ENCODE measurements at regions not wholly inside any gene's neighbourhood (a gene's known extent, or its start where the extent isn't known, plus 50 kb on each side); places are given as distances from the start of the nearest gene placed in this dataset.

DNA sequence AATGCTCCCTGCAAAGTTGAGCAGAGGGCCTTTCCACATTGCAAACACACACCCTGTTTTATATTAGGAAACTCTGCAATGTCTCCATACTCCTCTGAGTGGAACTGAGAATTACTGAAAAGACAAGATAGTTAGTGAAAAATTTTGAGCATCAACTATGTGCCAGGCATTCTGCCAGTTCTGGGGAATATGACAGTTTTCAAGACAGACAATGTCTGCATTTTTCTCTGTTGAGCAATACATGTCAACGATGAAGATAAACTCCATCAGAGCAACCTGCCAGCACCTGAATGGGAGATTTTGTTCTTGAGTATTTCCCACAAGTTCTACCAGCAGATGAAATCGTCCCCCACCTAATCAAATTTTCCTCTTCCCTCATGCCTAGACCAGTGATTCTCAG, 203.4 kb upstream of the BMPER start:
- DNase-seq: no peak

DNA sequence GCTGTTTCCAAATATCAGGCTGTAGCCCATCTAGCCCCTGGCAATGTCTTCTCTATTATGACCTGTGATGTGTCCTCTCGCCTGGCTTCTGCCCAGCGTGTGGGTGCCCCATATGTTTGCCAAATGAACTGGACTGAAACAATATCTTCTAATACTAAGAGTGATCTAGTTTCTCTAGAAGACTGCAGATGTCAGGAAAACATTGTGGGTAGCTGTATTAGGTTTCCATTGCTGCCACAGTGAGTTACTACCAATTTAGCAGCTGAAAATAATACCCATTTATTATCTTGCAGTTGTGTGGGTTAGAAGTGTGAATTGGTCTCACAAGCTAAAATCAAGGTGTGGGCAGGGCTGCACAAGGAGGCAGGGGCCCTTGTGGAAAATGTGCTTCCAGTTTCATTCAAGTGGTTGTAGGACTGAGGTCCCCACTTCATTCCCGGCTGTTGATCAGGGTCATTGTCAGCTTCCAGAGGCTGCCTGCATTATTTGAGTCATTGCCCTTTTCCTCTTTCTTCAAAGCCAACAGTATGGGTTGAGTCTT, 202.8 kb upstream of the BMPER start:
- DNase-seq: no peak

DNA sequence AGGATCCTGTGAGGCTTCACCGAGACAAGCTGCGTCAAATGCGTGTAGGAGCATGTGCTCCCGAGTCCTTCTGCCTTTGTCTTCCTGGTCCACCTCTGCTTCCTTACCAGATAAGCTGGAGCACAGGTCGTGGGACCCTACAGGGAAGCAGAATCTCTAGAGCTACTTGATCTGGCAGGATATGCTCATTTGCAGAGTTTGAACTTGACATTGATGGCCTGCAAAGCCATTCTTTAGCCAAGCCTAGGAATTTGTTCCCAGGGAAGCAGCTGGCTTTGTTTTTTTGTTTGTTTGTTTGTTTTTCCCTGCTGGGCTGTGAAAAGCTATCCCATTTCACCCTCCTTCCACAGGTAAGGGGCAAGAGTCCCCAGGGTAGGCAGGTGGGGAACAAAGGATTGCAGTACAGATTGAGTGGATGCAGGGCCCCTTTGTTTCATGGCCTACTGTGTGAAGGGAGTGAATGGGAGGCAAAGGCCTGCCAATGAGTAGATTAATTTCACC, 200.0 kb upstream of the BMPER start:
- DNase-seq: no peak

DNA sequence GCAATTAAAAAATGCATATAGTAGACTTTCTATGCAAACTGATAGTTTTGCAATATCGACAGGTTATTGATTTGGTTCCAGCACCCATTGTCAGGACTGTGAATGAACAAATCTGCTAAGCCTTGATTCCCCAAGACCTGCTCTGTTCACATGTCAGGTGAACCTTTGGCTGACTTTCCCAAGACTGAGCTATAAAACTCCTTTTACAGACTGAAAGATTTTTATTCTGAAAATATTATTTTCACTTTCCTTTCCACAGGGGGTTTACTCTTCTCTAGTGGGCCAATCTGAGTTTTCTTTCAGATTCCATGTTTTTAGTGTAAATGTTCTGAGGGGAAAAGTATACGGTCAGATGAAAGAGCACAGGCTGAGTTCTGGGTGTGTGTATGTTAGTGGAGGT, 199.2 kb upstream of the BMPER start:
- DNase-seq: no peak

DNA sequence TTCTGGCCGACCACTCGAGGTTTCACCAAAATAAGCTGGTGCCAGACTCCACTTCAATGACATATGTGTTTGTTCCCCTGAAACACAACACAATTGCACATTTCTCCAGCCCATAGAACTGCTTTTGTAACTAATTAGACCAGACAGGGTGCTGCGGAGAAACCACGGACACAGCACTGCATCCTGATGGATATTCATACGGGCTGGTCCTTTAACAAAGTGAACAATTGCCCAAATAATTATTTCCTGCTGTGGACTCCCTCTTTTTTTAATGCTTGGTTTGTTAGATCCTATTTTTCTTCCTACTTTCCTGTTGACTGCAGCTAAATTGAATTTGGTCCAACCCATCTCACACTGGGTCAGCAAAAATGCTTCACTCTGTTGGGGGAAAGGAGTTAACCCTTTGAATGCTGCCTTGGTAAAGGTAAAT, 198.6 kb upstream of the BMPER start:
- DNase-seq: no peak

DNA sequence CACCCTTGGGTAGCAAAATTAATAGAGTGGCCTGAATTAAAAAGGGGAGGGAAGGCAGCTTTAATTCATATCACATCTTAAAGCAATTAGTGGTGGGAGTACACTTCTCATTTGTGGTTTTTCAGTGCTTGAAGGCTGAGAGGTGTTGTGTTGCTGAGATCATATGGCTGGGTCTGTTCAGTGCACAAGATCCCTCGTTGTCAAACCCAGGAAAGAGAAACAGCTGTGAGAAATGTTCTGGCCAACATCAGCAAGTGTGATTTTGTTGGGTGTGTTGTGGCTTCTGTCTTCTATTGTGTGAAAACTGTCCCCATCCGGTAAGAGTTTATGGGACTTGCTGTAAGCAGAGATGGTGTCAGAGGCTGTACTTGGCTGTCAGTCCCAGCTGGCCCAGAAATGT, 197.9 kb upstream of the BMPER start:
- DNase-seq: no peak

DNA sequence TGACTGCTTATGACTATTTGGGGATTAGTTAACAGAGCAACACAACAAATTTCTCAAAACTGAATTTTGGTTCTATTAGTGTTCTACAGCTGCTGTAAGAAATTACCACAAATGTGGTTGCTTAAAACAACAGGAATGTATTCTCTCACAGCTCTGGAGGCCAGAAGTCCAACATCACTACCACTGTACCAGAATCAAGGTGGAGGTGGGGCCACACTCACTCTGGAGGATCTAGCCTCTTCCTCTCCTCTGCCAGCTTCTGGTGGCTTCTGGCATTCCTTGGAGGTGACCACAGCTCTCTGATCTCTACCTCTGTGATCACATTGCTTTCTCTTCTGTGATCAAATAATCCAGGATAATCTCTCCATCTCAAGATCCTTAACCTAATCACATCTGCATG, 194.7 kb upstream of the BMPER start:
- no peak for DNase-seq

DNA sequence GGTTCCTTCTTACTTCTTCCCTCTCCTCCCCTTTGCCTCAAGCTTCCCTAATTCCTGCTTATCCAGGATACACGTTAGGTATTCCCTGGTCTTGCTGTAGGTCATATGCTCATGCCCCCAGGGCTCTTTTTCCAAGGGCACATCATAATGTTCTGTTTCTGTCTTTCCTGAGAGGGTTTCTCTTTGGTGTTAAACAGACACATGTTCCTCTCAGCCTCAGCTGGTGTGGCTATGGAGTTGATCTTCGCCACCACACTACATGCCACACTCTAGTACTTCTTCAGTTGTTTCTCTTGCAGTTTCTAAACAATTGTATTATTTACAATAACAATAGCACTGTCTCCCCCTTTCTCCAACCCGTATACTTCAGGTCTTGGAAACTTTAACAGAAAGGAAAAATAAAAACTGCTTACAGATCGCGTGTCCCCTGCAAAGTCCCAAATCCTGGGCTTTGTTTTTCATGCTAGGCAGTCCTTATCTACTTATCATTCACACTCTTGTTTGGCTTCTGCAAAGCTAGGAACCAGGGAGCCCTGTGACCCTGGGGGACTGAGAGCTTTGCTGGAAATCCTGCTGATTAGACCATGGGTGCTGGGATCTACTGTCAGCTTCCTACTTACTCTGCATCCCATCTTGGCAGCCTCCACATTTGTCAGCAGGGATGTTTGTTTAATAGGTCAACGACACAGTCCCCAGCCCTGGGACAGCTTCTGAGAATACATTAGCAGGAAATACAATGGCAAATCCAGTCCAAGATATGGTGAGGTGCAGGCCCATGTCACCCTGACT, 193.9 kb upstream of the BMPER start:
- DNase-seq: no peak

DNA sequence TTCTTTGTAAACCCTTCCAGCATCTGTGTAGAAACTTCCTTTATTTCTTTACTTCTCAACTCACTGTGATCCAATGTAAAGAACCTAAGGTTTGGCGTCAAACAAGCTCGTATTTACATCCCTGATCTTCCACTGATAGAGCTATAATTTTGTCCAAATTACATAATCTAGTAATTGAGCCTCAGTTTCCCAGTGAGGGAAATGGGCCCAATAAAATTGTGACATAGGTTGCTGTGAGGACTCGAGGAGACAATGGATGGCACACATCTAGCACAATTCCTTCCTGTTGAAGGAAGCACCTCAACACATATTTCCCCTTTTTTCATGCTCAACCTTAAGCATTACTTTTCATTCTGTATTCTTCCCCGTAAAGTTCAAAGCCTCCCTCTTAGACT, 193.3 kb upstream of the BMPER start:
- no peak for DNase-seq

DNA sequence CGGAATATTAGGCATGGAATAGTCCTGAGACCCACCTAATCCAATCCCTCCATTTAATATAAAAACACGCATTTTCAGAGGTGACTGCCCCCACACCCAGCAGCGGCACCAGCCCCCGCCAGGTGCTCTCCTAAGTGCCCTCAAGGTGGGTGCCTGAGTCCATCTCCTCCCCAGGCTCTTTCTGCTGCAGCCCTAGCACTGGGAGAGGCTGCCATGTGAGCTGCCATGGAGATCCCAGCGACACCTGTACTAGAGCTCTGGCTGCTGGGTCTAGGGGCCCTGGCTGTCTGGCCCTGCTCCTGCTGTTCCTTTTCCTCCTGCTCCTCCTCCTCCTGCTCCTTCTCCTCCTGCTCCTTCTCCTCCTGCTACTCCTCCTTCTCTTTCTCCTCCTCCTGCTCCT, 191.1 kb upstream of the BMPER start:
- DNase-seq: no peak

DNA sequence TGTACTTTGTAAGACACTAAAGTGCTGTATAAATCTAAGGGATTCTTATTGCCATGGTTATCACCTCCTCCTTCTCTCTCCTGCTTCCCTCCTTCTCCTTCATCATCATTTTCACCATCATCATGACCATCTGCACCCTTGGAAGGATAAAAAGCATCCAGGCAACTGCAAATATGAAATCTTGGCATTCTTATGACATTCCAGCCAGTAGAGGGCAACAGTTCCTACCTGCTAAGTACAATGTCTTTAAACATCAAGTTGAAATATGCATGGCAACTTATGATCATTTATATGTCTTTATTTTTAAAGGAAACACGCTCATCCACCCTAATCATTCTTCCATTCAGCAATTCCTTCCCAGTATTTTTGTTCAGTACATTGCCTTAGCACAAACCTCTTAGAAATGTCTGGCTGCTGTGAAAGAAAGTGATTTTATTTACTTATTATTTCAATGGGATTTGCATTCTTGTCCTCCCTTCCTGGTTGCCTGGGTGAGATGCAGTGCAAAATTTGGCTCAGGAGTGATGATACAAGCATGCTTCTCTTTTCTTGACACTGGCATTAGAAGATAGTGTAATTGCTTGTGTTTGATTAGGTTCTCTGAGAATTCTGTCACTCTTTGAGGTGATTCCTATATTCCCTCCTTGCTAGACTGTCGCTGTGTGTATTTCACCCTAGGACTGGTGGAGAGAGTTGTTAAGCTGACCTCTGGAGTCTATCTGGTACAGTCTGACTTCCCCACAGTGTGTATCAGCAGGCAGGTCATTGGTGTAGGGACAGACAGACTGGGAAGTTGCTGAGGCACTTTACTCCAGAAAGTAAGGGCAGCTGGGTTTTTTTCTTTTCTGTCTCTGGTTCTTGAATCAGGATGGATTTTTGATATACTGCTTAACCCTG, 188.5 kb upstream of the BMPER start:
- no peak for DNase-seq

DNA sequence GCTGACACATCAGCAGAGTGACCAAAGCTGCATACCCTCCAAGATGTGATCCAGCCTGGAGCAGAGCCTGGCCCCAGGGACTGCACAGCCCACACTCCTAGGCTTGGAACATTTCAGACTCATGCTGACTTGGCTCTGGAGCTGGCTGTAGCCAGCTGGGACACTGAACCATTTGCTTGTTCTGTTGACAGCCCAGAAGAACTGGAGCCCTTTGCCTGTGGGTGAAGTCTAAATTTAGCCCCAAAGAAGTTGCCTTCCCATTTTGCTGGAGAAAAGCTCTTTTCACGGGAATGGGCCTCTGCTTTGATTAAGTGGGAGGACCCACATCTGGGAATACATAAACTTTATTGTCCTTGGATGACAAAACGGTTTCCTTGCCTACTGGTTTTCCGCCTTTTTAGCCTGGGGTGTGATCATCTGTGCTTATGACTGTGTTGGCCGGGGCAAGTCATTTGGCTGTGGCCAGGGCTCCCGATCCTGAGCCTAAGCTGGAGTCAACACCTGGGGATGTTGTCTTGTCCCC, 186.2 kb upstream of the BMPER start:
- DNase-seq: no peak

DNA sequence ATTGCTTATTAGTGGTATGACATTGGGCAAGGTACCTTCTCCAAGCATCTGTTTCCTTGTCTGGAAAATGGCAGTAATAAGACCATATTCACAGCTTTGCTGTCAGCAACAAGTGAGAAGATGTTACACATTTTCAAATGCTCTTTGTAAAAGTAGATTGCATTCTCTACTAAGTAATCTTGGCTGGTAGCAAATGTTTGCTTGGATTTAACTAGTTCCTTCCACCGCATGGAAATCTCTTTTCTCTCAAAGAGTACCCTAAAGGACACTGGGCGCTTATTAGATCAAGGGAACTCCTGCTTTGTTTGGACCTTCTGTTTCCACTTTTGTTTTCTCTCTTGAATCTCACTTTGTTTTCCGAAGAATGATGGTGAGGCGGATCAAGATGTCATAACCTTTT, 185.2 kb upstream of the BMPER start:
- no peak for DNase-seq

DNA sequence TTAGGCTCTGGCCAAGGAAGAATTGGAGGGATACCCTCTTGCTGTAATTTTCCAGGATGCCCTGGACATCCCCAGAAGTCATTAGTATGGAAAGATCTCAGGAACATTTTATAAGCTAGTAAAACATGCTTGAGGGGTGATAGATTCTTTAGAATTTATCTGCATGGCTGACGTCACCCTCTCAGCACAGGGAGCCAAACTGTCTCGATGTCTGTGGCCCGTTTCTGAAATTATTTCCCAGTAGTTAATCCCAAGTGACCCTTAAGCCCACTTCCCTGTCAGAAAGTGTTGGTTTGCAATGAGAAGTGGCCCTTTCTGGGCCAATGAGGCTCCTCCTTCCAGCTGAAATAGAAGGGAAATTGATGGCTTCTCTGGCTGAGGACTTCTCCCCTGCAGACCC, 184.5 kb upstream of the BMPER start:
- no peak for DNase-seq

DNA sequence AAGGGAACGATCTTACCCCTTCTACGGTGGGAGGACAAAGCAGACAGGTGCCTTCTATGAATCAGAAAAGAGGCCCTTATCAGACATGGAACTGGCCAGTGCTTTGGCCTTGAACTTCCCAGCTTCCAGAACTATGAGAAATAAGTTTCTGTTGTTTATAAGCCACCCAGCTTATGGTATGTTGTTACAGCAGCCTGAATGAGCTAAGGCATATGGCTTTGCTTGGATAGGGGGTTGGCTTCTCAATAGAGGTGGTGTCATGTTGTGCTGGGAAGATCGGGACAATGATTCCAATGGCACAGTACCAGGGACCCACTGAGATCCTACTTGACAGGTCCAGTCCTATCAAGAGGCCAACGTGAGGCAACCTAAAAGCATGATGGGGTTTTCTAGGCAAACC, 183.4 kb upstream of the BMPER start:
- DNase-seq: no peak

DNA sequence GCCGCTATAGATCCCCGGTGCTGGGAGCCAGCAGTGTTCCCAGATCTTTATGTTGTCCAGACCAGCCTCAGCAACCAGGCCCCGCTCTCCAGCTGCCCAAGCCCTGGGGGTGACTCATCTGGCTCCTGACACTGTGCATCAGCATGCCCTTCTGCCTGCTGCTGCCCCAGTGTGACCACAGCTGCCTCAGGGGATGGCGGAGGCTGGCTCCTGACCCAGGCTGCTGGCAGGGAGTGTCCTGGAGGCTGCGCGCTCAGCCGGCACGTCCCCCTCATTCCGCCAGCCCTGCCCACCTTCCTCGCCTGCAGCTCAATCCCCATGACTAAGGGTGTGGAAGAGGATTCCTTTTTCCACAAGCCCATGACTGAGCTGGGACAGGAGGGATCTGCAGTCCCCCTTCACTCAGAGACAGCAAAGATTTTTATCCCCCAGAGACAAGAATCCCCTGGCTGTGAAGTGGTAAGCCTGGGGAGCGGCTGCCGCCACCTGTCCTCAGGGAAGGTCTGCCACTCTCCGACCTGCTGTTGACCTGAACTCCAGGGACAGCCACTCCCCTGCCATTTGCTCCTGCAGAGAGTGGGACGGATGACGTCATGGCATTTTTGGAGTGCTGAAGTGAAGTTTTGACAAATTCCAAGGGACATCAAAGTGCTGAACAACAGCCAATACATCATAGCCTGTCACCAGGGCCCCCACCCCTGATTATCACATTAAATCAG, 182.8 kb upstream of the BMPER start:
- no peak for DNase-seq

DNA sequence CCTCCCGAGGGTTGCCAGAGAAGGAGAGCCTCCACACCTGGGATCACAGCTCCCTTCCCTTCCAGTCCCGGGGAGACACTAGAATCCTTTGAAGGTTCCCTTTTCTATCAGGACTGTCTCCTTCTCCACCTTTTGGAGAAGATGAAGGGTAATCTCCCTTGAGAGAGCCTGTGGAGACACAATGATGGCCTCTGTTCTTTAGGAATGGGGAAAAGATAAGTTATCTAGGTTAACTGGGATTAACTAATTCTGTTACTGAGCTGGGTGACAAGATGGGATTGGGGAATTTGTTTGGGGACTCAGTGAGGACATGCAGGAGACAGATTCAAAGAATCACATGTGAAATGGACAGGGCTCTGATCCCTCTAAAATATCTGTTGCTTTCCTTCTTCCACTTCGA, 181.1 kb upstream of the BMPER start:
- DNase-seq: no peak

DNA sequence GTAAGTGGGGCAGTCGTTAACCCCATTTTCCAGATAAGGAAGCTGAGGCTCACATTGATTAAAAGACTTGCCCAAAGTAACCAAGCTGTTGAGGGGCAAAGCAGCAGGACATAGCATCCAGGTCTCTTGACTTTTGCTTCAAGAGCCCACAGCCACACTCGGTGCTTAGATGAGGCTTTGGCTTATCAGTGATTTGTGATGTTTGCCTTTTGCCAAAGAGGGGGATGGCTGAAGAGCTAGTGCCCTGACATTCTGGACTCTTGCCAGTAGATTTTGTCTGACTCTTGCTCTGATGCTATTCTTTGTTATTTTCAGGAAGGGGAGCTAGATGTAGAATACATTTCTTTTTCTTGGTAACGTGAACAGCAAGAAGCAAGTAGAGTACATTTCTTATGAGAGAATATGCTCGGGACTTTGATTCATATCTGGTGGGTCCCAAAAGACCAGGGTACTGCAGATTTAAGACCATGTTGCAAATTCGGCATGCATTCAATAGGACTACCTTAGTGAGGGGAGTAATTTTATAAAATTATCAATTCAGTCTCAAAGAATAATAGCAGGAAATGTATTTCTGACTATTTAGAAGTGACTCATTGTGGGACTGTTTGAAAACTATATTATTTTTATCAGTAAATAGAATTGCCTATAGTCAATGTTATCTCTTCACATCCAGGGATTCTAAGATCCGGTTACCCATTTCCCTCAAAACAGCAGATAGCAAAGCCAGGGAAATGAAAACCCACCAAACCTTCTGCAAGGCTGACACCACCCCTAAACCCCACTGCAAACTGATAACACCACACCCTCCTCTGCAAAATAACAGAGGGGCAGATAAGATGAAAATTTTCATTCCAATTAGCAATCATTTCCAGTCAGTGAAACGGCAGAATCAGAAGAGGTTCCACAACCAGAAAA, 180.0 kb upstream of the BMPER start:
- no peak for DNase-seq

DNA sequence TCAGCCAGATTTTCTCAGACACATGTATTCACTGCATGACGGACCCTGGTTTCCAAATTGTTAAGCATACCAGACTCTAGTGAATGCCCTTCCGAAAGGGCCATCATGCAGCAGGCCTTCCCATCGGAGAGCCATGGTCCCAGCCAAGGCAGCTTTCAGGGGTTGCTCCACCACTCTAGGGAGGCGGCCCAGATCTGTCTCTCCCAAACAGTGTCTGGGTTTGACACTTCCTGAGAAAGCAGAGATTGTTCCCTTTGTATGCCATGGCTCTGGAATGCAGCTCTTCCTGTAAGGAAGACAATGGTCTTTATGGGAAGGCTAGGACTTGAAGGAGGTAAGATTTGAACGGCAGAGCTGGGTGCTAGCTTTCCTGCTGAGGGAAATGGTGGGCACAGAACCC, 178.8 kb upstream of the BMPER start:
- DNase-seq: no peak

DNA sequence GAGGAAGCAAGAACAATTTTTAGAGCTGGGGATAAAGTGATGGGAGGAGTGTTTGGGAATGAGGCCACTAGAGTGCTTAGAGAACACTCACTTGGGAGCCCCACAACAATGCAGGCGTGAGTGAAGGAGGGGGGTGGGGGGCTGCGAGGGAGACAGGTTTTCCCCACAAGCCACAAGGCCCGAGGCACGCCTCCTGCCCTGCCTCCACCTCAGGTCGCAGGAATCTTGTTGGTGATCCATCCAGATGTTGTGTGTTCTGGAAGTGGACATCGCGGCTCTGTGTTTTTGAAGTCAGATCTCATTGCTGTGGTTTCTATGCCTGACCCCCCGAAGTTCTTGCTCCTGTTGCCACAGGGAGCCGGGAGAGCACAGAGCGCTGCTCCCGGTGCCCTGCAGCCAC, 178.0 kb upstream of the BMPER start:
- no peak for DNase-seq

DNA sequence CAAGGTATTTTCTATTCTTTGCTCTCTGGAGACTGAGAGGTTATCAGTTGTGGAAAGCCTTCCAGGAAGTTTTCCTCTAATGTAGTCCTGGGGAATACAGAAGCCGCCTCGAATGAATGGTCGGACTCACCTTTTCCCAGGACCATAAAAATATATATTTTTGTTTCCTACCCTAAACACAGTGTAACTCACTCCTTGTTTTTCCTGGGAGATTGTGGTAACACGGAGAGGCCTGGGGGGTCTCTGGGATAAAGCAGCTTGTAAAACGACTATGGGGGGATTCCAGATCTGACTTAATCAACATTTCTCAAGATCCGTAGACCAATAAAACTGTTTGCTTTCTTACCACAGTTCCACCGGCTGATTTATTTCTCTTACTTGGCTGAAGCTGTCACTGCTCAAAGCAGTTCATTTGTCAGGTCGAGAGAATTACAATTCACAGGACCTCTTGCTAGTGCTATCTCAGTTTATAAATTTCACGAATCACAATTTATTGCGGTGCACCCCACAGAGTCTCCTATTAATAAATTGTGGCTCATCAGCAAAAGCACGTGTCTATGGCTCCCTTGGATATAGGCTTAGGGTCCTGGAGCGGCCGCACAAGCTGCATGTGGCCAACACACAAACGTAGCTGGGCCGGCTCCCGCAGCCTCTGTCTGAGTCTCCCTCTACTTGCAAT, 176.3 kb upstream of the BMPER start:
- no peak for DNase-seq
